ENCODE measurements at regions not wholly inside any gene's neighbourhood (a gene's known extent, or its start where the extent isn't known, plus 50 kb on each side); places are given as distances from the start of the nearest gene placed in this dataset.
A peak's percentile ranks its signal among the peaks of the same experiment; 100 is the strongest.

- Histone ChIP-seq H2AFZ (replicated peaks; ENCODE audit: low read length, poor library complexity) (no peak overlapping the region), H4K5ac (ENCODE audit: low read depth, low read length) (no peak overlapping the region), H3K4me2 (ENCODE audit: low read depth, low read length) (no peak overlapping the region), H3K14ac (replicated peaks; ENCODE audit: low read depth, low read length) (no peak overlapping the region), H3K79me1 (ENCODE audit: low read depth in 1 of 2, low read length in 2 of 2) (no peaks in the 10 kb centered on the region), H3K9me3 (ENCODE audit: control insufficient read depth, insufficient read depth, low read length) (peaks cover 3% of the 10 kb centered on the region; the same call in 1 of the 2 replicates), H4K20me1 (ENCODE audit: insufficient read depth, low read length) (no peaks in the 10 kb centered on the region), H3K36me3 (ENCODE audit: control insufficient read depth, insufficient read depth, low read length) (no peaks in the 10 kb centered on the region), H3K23ac (ENCODE audit: low read depth, low read length) (no peak overlapping the region), H3K4ac (ENCODE audit: low read depth, low read length) (no peak overlapping the region), H2BK15ac (ENCODE audit: low read depth, low read length) (no peak overlapping the region), H4K8ac (ENCODE audit: low read depth in 2 of 2, low read length in 2 of 2) (no peak overlapping the region), H3K9me1 (ENCODE audit: insufficient read depth, low read length) (no peaks in the 10 kb centered on the region), H3K9ac (ENCODE audit: low read depth, low read length) (no peak overlapping the region), H2BK5ac (ENCODE audit: low read depth, low read length, poor library complexity, severe bottlenecking) (no peak overlapping the region), H2AK9ac (replicated peaks; ENCODE audit: low read depth, low read length, poor library complexity) (no peak overlapping the region), H3K27ac (ENCODE audit: insufficient read depth, low read length) (no peak overlapping the region), H2BK20ac (ENCODE audit: low read depth, low read length) (no peak overlapping the region), H3K56ac (ENCODE audit: extremely low read depth, insufficient read depth, low read length) (no peak overlapping the region), H4K91ac (ENCODE audit: insufficient read depth, low read depth, low read length) (no peak overlapping the region), H3K27me3 (ENCODE audit: control insufficient read depth, insufficient read depth, low read length) (no peaks in the 10 kb centered on the region), H3K4me1 (ENCODE audit: control insufficient read depth, insufficient read depth, low read length) (no peaks in the 10 kb centered on the region), H3K4me3 (ENCODE audit: insufficient read depth, low read depth, low read length) (no peak overlapping the region), H3K18ac (ENCODE audit: low read depth, low read length) (no peak overlapping the region), H2BK120ac (ENCODE audit: low read depth, low read length) (no peak overlapping the region), H2AK5ac (ENCODE audit: low read depth, low read length) (no peak overlapping the region)
- no peak for ATAC-seq (ENCODE audit: low read depth)
- DNase-seq, result no peak
- dilution Hi-C loops (cut with HindIII; ENCODE audit: low sequenced_read_pairs, unreplicated experiment) (no loop called here), intact Hi-C loops (cut with micrococcal nuclease) (no loop called here), in situ Hi-C loops (cut with MboI; ENCODE audit: low sequenced_read_pairs) (no loop called here)
- WGBS, 2 experiments (ENCODE audit: extremely low coverage in 2 of 2, insufficient read length in 1 of 2), result no CpG with 5 or more reads among the region's 2 CpGs
- TF ChIP-seq POLR2A (IDR thresholded peaks at IDR 0.05; ENCODE audit: low read depth, low read length) (no peak), MAFK (IDR thresholded peaks at IDR 0.05; ENCODE audit: low read depth, low read length) (peak; percentile 37; the same call in 1 of the 2 replicates)
- no TSS peak for BruUV-seq (replicated peaks)
- ChIA-PET POLR2A (ENCODE audit: unreplicated experiment) (no interaction called here), CTCF (no interaction called here)
Measured at GRCh38 chr6:19552588-19552987, 284.6 kb upstream of the ID4 start.

All from IMR-90 (cell line).